ENCODE measurements at regions not wholly inside any gene's neighbourhood (a gene's known extent, or its start where the extent isn't known, plus 50 kb on each side); places are given as distances from the start of the nearest gene placed in this dataset.

- no peaks in the 10 kb centered on the region for H3K4me1 ChIP-seq
- DNase-seq (ENCODE audit: low read depth in 1 of 2, low spot score in 1 of 2) (no peak), FAIRE-seq (no peak), ATAC-seq (no peak)
- 8% methylated on average over 2 of the region's 2 CpGs for WGBS (ENCODE audit: missing lambda C conversion rate)
- ChIA-PET POLR2A (no interaction called here), CTCF (no interaction called here)
- no peak overlapping the region for H3K4me3 ChIP-seq
- no peak overlapping the region for H3K27ac ChIP-seq
- H3K9me3 ChIP-seq: no peaks in the 10 kb centered on the region
- TF ChIP-seq RCOR1 (IDR thresholded peaks at IDR 0.05; ENCODE audit: low read depth, low read length): no peak
- no peak for TF ChIP-seq ZNF302 (CRISPR knock-in tag; IDR thresholded peaks at IDR 0.05)
- TF ChIP-seq ZFP36 (IDR thresholded peaks at IDR 0.05; ENCODE audit: borderline replicate concordance, partially characterized antibody): no peak
- TF ChIP-seq FOSB (CRISPR knock-in tag; IDR thresholded peaks at IDR 0.05): no peak
- no peak for TF ChIP-seq NPAS2 (CRISPR knock-in tag; IDR thresholded peaks at IDR 0.05; ENCODE audit: borderline replicate concordance)
- no peak for TF ChIP-seq PBX3 (IDR thresholded peaks at IDR 0.05)
- TF ChIP-seq POLR2A (IDR thresholded peaks at IDR 0.05; ENCODE audit: low read length): no peak
- TF ChIP-seq REST (IDR thresholded peaks at IDR 0.05): no peak
- no peak for TF ChIP-seq ZC3H11A (IDR thresholded peaks at IDR 0.05)
- TF ChIP-seq ZSCAN20 (CRISPR knock-in tag; IDR thresholded peaks at IDR 0.05): no peak
- TF ChIP-seq, protein P1, sequence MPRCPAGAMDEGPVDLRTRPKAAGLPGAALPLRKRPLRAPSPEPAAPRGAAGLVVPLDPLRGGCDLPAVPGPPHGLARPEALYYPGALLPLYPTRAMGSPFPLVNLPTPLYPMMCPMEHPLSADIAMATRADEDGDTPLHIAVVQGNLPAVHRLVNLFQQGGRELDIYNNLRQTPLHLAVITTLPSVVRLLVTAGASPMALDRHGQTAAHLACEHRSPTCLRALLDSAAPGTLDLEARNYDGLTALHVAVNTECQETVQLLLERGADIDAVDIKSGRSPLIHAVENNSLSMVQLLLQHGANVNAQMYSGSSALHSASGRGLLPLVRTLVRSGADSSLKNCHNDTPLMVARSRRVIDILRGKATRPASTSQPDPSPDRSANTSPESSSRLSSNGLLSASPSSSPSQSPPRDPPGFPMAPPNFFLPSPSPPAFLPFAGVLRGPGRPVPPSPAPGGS (IDR thresholded peaks at IDR 0.05): no peak
- TF ChIP-seq POLR2AphosphoS2 (conservative IDR thresholded peaks at IDR 0.05; ENCODE audit: low read length): no peak
- TF ChIP-seq, protein P2, sequence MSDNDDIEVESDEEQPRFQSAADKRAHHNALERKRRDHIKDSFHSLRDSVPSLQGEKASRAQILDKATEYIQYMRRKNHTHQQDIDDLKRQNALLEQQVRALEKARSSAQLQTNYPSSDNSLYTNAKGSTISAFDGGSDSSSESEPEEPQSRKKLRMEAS (IDR thresholded peaks at IDR 0.05): no peak
- no peak for TF ChIP-seq JUNB (IDR thresholded peaks at IDR 0.05)
- TF ChIP-seq USF2 (IDR thresholded peaks at IDR 0.05): no peak
- TF ChIP-seq, protein P3, sequence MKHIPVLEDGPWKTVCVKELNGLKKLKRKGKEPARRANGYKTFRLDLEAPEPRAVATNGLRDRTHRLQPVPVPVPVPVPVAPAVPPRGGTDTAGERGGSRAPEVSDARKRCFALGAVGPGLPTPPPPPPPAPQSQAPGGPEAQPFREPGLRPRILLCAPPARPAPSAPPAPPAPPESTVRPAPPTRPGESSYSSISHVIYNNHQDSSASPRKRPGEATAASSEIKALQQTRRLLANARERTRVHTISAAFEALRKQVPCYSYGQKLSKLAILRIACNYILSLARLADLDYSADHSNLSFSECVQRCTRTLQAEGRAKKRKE (CRISPR knock-in tag; IDR thresholded peaks at IDR 0.05; ENCODE audit: low read depth): no peak
- no peak for TF ChIP-seq BHLHE40 (IDR thresholded peaks at IDR 0.05; ENCODE audit: low read depth, low read length)
- no peak for TF ChIP-seq EP300 (IDR thresholded peaks at IDR 0.05)
- no peak for TF ChIP-seq HOXB5 (CRISPR knock-in tag; IDR thresholded peaks at IDR 0.05)
- no peak for TF ChIP-seq PHF8 (IDR thresholded peaks at IDR 0.05; ENCODE audit: borderline replicate concordance, low read depth)
- H3K4me2 ChIP-seq: no peak overlapping the region
Measured at GRCh38 chr13:83633746-83634145, 248.5 kb downstream of the SLITRK1 start.

- no peak for FAIRE-seq
- ChIA-PET CTCF (no interaction called here), POLR2A (no interaction called here)
Measured at GRCh38 chr13:83622422-83622784, 259.9 kb downstream of the SLITRK1 start.

More at GRCh38 chr13:83622422-83622784, 259.9 kb downstream of the SLITRK1 start:
- H3K4me2 ChIP-seq: no peak overlapping the region
- H3K4me1 ChIP-seq: no peaks in the 10 kb centered on the region
- ATAC-seq: no peak
- H3K9me3 ChIP-seq: no peaks in the 10 kb centered on the region
- no peak for DNase-seq (ENCODE audit: low read depth in 1 of 2, low spot score in 1 of 2)
- TF ChIP-seq BHLHE40 (IDR thresholded peaks at IDR 0.05; ENCODE audit: low read depth, low read length) (no peak), EHMT2 (IDR thresholded peaks at IDR 0.05; ENCODE audit: low read depth) (no peak), ESRRA (IDR thresholded peaks at IDR 0.05; ENCODE audit: borderline replicate concordance, low read length) (no peak), RCOR1 (IDR thresholded peaks at IDR 0.05; ENCODE audit: low read depth, low read length) (no peak), CHD2 (IDR thresholded peaks at IDR 0.05; ENCODE audit: low read length, partially characterized antibody) (no peak), NR3C1 (IDR thresholded peaks at IDR 0.05) (no peak), CBX2 (IDR thresholded peaks at IDR 0.05; ENCODE audit: borderline replicate concordance, low read depth) (no peak), POLR2AphosphoS2 (conservative IDR thresholded peaks at IDR 0.05; ENCODE audit: low read length) (no peak), JUNB (IDR thresholded peaks at IDR 0.05) (no peak), NFE2L2 (conservative IDR thresholded peaks at IDR 0.05; ENCODE audit: low read length) (no peak), RARB (CRISPR knock-in tag; IDR thresholded peaks at IDR 0.05) (no peak), CEBPB (IDR thresholded peaks at IDR 0.05) (no peak), HOXB5 (CRISPR knock-in tag; IDR thresholded peaks at IDR 0.05) (no peak), KDM1A (IDR thresholded peaks at IDR 0.05; ENCODE audit: low read depth) (no peak), HDAC2 (IDR thresholded peaks at IDR 0.05) (no peak)
- 31% methylated on average over 2 of the region's 2 CpGs for WGBS (ENCODE audit: missing lambda C conversion rate)
- no peak overlapping the region for H3K27ac ChIP-seq
- no peak overlapping the region for H3K4me3 ChIP-seq

Measured in A549 (cell line).